OCI-LY3 (cell line): ENCODE measurements at regions not wholly inside any gene's neighbourhood (a gene's known extent, or its start where the extent isn't known, plus 50 kb on each side); places are given as distances from the start of the nearest gene placed in this dataset.

Experiments
- H2AFZ ChIP-seq: fragments of 200-600, 300-600 bp; shearing (Covaris generic); 2 replicates; pipeline ENCODE4 v1.6.0; 2014; ENCODE audit warnings: antibody characterized with exemption, low read depth, low read length
- H3K27ac ChIP-seq: fragments of 200-600, 300-600 bp; sonication (generic); 2 replicates; pipeline ENCODE4 v1.5.1; 2014; ENCODE audit warnings: mild to moderate bottlenecking, low read length, moderate library complexity, mixed read lengths
- H3K27me3 ChIP-seq: fragments of 200-600, 300-600 bp; sonication (generic); 2 replicates; pipeline ENCODE4 v1.6.1; 2014; ENCODE audit warnings: low read depth, low read length, mixed read lengths
- H3K36me3 ChIP-seq: fragments of 200-600, 300-600 bp; sonication (generic); replicated peaks from 2 replicates; pipeline ENCODE3; 2014; ENCODE audit warnings: low read depth, low read length, mixed read lengths
- H3K4me1 ChIP-seq: fragments of 300-600, 200-600 bp; sonication (generic); 2 replicates; pipeline ENCODE4 v1.6.1; 2014; ENCODE audit warnings: low read length, mixed read lengths
- H3K4me2 ChIP-seq: fragments of 200-600, 300-600 bp; sonication (generic); 2 replicates; pipeline ENCODE4 v1.6.1; 2014; ENCODE audit warnings: low read length, mixed read lengths
- H3K4me3 ChIP-seq: fragments of 300-600, 200-600 bp; sonication (generic); 2 replicates; pipeline ENCODE4 v1.5.1; 2014; ENCODE audit warnings: antibody characterized with exemption, mild to moderate bottlenecking, low read length, moderate library complexity
- H3K79me2 ChIP-seq: fragments of 300-600, 200-600 bp; shearing (Covaris generic); 2 replicates; pipeline ENCODE4 v1.6.1; 2014; ENCODE audit warnings: mild to moderate bottlenecking, low read length, mixed read lengths
- H3K9ac ChIP-seq: fragments of 300-600, 200-600 bp; shearing (Covaris generic); 2 replicates; pipeline ENCODE4 v1.6.0; 2014; ENCODE audit warnings: mild to moderate bottlenecking, low read length, moderate library complexity
- H3K9me3 ChIP-seq: fragments of 200-600, 300-600 bp; shearing (Covaris generic); 2 replicates; pipeline ENCODE4 v1.6.1; 2014; ENCODE audit warnings: low read length, mixed read lengths; ENCODE audit not compliant: insufficient read depth
- H4K20me1 ChIP-seq: fragments of 200-600, 300-600 bp; sonication (generic); 2 replicates; pipeline ENCODE4 v1.6.1; 2016; ENCODE audit warnings: low read length, mixed read lengths; ENCODE audit not compliant: insufficient read depth
- EZH2phosphoT487 ChIP-seq: fragments of 200-600 bp; shearing (Covaris generic); IDR thresholded peaks from 2 replicates; pipeline ENCODE4 v1.6.1; 2018; ENCODE audit warnings: antibody characterized with exemption, mixed run types, low read depth
- TF ChIP-seq, protein P1 (sequence below): fragments of 200-600, 300-600 bp; sonication (generic); IDR thresholded peaks from 2 replicates; pipeline ENCODE4 v1.5.1; 2014; ENCODE audit warnings: antibody characterized with exemption, low read length, low read depth

DNA sequence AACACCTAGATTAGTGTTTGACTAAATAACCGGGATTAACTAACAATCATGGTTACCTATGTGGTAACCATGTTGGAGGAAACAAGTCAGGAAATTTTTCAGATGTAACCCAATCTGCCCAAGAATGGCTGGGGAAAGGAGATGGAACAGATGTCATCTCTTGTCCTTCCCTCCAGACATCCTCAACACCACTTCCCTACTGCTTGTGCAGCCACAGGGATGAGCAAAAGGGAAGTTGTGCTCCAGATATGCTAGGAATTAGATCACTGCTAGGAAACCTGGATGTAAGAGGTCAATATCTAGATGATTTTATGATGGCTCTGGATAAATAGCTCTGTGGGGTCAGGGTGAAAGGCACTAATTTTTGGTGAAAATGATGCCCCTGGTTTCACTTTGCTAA, 61.3 kb upstream of the ELL2 start:
- H3K4me2 ChIP-seq = no peak overlapping the region
- no peaks in the 10 kb centered on the region for H3K79me2 ChIP-seq
- H3K27ac ChIP-seq = no peak overlapping the region
- no peak overlapping the region for H3K9ac ChIP-seq
- H3K4me1 ChIP-seq = peaks cover 7% of the 10 kb centered on the region
- no peak overlapping the region for H3K4me3 ChIP-seq
- H2AFZ ChIP-seq = no peak overlapping the region
- no peaks in the 10 kb centered on the region for H4K20me1 ChIP-seq
- TF ChIP-seq, protein P1, sequence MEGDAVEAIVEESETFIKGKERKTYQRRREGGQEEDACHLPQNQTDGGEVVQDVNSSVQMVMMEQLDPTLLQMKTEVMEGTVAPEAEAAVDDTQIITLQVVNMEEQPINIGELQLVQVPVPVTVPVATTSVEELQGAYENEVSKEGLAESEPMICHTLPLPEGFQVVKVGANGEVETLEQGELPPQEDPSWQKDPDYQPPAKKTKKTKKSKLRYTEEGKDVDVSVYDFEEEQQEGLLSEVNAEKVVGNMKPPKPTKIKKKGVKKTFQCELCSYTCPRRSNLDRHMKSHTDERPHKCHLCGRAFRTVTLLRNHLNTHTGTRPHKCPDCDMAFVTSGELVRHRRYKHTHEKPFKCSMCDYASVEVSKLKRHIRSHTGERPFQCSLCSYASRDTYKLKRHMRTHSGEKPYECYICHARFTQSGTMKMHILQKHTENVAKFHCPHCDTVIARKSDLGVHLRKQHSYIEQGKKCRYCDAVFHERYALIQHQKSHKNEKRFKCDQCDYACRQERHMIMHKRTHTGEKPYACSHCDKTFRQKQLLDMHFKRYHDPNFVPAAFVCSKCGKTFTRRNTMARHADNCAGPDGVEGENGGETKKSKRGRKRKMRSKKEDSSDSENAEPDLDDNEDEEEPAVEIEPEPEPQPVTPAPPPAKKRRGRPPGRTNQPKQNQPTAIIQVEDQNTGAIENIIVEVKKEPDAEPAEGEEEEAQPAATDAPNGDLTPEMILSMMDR = no peak
- no peak for TF ChIP-seq EZH2phosphoT487
- H3K36me3 ChIP-seq = no peaks in the 10 kb centered on the region
- H3K9me3 ChIP-seq = no peaks in the 10 kb centered on the region
- no peaks in the 10 kb centered on the region for H3K27me3 ChIP-seq

DNA sequence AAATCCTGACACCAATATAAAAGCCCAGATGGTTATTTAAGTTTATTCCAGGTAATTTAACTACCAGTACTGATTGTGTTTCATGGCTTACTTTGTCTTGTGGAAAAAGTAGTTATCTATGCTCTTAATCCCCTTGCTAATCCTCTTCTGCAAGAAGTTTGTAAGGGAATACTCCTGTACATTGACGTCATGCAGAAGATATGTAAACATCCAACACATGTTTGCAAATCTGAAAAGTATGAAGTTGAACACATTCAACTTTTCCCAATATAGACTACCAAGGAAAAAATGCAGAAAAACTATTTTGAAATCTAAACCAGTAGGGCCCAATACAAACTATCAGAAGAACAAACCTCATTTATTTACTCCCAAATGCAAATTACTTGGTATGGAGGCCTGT, 56.3 kb upstream of the ELL2 start:
- no peak for TF ChIP-seq EZH2phosphoT487
- TF ChIP-seq, protein P1 = no peak
- Histone ChIP-seq H3K27ac (no peak overlapping the region), H3K4me2 (no peak overlapping the region)

DNA sequence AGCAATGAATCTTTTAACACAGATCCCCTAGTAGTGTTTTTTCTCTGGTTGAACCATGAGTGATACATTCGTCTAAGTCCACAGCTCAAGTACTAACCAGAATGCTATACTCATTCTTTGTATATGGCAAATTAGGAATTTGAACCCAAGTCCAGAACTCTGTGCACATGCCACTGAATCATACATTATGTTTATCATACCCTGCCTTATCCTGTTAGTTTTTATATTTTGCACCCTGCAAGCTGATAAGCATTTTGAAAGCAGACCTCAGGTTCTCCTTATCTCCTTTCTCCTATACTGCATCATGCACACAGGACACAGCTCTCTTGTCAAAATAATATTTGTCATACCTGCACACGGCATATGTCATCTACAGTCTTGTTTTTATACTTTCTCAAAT, 54.6 kb upstream of the ELL2 start:
- no peaks in the 10 kb centered on the region for H4K20me1 ChIP-seq
- TF ChIP-seq EZH2phosphoT487 = no peak
- TF ChIP-seq, protein P1 = no peak
- H3K4me2 ChIP-seq = no peak overlapping the region
- H3K27ac ChIP-seq = no peak overlapping the region
- H3K36me3 ChIP-seq = no peaks in the 10 kb centered on the region
- no peak overlapping the region for H3K9ac ChIP-seq
- no peaks in the 10 kb centered on the region for H3K4me1 ChIP-seq
- H2AFZ ChIP-seq = no peak overlapping the region
- no peaks in the 10 kb centered on the region for H3K79me2 ChIP-seq
- no peak overlapping the region for H3K4me3 ChIP-seq
- no peaks in the 10 kb centered on the region for H3K9me3 ChIP-seq
- H3K27me3 ChIP-seq = no peaks in the 10 kb centered on the region

More for the DNA sequence above, 56.3 kb upstream of the ELL2 start:
- no peak overlapping the region for H3K9ac ChIP-seq
- no peak overlapping the region for H2AFZ ChIP-seq
- H3K27me3 ChIP-seq = no peaks in the 10 kb centered on the region
- no peaks in the 10 kb centered on the region for H3K79me2 ChIP-seq
- no peak overlapping the region for H3K4me3 ChIP-seq
- H3K4me1 ChIP-seq = no peaks in the 10 kb centered on the region
- H3K36me3 ChIP-seq = no peaks in the 10 kb centered on the region
- no peaks in the 10 kb centered on the region for H3K9me3 ChIP-seq
- no peaks in the 10 kb centered on the region for H4K20me1 ChIP-seq

DNA sequence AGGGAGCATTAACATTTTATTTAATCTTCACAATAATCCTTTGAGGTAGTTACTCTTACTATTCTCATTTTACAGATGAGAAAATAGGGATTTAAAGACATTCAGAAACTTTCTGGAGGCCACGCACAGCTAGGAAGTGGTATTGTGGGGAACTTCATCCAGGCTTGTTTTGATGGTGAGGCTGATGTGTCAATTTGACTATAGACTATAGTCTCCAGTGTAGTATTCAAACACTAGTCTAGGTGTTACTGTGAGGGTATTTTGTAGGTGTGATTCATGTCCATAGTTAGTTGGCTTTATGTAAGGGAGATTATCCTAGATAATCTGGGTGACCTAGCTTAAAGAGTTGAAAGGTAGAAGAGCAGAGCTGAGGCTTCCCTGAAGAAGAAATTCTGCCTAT, 54.1 kb upstream of the ELL2 start:
- no peaks in the 10 kb centered on the region for H3K9me3 ChIP-seq
- H3K4me3 ChIP-seq = no peak overlapping the region
- H3K9ac ChIP-seq = no peak overlapping the region
- H3K36me3 ChIP-seq = no peaks in the 10 kb centered on the region
- H4K20me1 ChIP-seq = no peaks in the 10 kb centered on the region
- H3K27me3 ChIP-seq = no peaks in the 10 kb centered on the region
- H2AFZ ChIP-seq = no peak overlapping the region
- no peaks in the 10 kb centered on the region for H3K4me1 ChIP-seq
- no peak overlapping the region for H3K27ac ChIP-seq
- H3K4me2 ChIP-seq = no peak overlapping the region
- TF ChIP-seq EZH2phosphoT487 = no peak
- TF ChIP-seq, protein P1 = no peak
- no peaks in the 10 kb centered on the region for H3K79me2 ChIP-seq
